ENCODE measurements at regions not wholly inside any gene's neighbourhood (a gene's known extent, or its start where the extent isn't known, plus 50 kb on each side); places are given as distances from the start of the nearest gene placed in this dataset.

DNA sequence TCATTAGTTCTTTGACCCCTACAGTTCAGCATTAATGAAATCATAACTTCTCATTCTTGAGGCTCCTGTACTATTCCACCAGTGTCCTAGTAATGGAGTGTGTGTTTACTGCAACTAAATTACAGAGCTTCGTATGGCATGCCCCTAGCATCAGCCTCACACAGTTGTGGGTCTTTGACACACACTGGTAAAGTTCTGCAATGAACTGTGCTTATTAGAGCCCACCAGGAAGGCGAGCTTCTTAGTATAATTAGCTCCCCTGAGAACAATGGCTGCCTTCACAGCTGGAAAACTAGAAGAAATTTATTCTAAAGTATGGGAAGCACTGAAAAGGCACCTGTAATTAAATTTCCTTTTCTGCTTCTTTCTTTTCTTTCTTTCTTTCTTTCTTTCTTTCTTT lies 251.1 kb upstream of the RGS18 start:
- no peak for DNase-seq

DNA sequence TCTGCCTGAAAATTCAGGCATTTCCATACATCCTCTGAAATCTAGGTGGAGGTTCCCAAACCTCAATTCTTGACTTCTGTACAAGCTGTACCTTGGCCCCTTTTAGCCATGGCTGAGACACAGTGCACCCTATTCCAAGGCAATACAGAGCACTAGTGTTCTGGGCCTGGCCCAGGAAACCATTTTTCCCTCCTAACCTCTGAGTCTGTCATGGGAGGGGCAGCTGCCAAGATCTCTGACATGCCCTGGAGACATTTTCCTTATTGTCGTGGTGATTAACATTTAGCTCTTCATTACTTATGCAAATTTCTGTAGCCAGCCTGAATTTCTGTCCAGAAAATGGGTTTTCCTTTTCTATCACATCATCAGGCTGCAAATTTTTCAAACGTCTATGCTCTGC lies 248.0 kb upstream of the RGS18 start:
- no peak for DNase-seq

DNA sequence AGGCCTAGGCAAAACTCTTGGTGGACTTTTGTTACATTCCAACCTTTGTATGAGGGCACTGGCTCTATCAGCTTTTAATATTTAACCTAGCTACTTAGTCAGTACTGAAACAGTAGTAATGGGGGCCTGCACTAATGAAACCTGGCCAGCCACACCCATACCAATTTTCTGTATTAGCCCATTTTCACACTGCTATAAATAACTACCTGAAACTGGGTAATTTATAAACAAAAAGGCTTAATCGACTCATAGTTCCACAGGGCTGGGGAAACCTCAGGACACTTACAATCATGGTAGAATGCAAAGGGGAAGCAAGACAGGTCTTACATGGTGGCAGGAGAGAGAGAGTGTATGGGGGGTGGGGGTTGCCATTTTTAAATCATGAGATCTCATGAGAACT lies 245.7 kb upstream of the RGS18 start:
- DNase-seq: no peak

DNA sequence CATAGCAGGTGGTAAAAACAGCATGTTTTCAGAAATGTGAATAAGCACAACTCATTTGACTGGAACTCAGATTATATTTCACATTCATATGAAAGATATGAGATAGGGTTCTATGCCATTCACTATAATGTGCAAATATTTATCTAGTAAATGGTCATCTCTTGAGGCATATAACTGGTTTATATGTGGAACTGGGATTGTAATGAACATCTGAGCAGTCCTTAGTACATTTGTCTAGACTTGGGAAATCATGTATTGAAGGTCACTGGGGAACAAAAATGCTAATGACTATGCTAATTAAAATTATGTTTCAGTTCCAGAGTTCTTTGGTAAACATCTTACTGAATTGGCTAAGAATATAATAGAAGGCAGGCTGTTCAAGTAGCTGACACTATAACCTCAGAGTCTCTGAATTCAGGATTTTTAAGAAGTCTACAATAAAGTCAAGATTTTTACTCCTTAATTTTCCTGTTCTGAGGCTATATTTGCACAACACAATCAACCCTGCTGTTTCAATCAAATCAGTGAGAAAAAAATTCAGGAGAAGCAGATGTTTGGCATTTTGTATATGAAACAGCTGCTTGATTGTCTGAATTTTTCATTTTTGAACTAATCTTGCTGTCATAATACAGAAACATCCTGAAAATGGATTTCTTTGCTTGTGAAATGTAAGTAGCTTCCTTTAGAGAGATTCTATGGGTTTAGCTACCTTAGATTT lies 244.8 kb upstream of the RGS18 start:
- DNase-seq: no peak

DNA sequence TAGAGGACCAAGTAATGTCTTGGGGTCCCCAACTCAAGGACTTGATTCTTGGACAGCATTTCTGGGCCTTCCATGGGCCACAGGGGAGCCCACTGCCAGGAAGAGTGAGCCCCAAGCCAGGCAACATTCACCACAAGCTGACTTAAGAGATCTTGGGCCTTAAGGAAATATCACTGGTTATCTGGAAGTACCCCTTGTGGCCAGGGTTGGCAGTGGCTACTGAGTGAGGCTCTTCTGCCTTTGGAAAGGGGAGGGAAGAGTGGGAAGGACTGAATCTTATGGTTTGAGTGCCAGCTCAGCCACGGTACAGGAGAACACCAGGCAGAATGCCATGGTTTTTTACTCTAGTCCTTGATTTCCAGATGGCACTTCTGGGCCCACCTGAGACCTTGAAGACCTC lies 228.9 kb upstream of the RGS18 start:
- DNase-seq: no peak

DNA sequence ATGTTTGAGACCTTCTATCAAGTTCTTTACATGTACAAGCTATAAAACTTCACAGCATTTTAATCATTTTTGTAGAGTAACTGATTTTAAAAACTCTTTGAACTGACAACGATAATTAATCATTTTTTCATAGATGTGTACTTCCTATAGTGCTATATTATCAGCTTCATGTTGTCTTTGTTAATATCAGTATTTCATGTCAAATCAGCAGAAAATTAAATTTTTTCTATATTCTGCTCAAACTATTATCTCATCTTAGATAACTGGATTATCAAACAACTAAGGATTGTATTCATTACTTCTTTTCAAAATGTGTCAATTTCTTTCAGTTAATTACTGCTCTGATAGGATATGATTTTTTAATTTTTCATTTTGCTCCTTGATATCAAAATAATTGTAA lies 214.6 kb upstream of the RGS18 start:
- DNase-seq: no peak

DNA sequence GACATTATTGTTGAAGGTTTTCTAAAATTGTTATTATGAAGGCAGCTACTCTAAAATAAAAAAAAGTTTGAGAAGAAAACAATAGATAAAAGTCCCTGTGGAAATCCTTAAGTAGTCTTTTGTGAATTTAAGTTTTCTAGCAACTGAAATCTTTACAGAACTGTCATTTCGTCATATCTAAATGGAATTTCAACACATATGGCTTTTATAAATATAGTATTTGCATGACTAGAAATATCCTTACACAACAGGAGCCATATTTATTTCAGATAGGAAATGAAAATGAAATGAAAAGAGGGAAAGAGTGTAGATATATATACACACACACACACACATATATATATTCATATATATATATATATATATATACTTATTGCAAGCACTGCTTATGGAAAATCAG lies 204.7 kb upstream of the RGS18 start:
- no peak for DNase-seq

DNA sequence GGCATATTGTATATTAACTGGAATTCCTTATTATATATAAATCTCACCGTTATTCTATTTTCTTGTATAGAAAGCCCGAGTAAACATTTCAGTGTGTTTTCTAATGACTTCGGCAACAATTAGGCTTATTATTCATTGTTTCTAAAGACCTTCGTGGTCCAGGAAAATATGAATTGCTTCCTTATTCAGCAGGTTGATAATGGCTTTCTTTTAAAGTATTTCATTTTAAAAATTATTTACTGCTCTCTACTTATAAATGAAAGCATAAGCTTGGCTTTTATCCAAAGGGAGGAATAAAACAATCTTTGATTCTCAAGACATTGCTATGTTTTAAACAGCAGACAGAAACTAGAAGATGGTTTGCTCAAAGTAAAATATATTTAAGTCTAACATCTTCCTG lies 198.4 kb upstream of the RGS18 start:
- DNase-seq: no peak

DNA sequence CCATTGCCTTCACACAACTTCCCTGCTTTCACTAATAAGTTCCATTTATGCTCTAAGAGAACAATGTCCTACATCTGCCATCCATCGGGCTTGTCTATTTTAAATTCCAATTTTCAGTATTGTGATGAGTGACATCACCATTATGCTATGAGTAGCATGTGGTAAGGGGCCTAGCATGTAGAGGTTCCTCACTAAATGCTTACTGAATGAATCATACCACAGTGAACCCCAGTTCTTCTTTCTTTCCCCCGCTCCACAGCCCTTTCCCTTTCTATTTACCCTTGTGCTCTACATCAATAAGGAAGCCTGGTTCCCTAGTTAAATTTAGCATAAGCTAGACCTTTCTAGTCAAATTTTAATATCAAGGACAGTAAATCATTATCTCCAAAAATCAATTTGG lies 195.0 kb upstream of the RGS18 start:
- no peak for DNase-seq

DNA sequence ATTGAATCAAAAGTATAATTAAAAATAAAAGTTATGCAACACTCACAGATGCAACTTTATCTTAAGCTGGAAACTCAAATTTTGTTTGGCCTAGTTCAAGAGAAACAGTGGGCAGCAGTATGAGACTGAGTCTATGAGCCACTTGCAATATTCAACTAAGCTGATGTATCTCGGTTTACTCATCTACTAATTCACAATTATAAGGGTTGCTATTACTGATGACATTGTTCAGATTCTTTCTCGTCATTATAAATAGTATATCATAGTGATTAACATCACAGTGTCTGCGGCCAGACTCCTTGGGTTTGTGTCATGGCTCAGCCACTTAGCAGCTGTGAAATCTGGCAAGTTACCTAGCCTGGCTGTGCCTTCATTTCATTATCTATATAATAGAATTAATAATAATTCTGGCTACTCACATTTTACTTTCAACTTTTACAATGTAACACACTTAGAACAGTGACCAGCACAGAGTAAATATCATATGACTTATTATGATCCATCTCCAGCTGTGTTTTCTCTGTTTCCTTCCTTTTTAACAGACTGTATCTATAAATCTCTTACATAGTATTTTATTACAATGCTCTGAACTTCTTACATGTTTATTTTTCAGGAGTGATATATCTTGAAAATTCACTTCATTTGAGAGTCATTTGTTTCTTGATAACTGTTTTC lies 194.3 kb upstream of the RGS18 start:
- no peak for DNase-seq

DNA sequence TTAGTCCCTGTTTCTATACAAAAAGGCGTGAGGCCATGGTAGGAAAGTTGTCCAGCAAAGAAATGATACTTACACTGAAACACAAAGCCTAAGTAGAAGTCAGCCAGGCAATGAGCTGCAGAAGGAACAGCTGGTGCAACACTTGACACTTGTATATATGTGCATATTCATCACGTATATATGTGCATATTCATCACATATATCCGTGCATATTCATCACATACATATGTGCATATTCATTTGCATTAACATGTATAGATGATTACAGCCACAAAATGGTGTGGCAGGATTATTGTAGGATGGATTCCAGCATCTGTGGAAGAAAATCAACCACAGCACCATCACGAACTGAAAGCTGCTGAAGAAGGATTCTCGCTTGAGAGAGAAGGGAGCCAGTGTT lies 189.0 kb upstream of the RGS18 start:
- no peak for DNase-seq

DNA sequence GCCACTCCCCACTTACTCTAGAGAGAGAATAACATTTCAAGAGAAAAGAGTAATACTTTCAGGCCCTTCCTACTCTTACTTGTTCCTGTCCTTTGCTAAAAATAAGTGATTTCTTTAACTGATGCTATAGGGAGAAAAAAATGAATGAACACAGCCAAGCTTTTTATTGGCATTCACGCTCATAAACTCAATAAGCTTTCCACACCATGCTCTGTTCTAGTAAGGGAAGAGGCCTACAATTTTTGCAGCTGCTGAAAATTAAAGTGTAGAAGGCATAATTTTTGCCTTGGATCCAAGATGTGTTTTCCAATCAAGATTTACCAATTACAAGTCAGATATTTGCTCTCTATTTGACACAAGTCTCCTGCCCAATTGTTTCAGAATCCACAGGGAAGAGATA lies 188.1 kb upstream of the RGS18 start:
- DNase-seq: no peak

DNA sequence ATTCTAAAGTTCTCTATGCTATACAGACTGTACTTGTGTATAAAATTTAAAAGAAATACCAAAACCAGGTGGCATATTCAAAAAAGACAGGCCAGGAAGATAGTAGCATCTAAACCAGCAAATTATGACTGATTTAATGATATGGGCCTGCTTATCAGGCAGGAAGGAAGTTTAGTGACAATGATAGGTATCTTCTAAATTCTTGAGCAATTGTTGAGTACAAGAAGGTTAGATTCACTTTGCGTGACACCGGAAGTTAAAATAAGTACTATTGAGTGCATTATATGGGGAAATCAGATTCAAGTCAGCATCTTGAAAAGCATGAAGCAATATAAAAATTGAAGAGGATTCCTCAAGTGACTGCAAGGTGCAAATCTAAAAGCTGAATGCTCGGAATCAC lies 186.8 kb upstream of the RGS18 start:
- DNase-seq: no peak

DNA sequence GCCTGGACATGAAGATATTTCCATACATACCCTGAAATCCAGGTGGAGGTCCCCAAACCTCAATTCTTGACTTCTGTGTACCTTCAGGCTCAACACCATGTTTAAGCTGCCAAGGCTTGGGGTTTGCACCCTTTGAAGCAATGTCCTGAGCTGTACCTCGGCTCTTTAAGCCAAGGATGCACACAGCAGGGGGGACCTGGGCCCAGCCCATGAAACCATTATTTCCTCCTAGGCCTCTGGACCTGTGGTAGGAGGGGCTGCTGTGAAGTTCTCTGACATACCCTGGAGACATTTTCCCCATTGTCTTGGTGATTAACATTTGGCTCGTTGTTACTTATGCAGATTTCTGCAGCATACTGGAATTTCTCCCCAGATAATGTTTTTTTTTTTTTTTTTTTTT lies 184.3 kb upstream of the RGS18 start:
- no peak for DNase-seq

DNA sequence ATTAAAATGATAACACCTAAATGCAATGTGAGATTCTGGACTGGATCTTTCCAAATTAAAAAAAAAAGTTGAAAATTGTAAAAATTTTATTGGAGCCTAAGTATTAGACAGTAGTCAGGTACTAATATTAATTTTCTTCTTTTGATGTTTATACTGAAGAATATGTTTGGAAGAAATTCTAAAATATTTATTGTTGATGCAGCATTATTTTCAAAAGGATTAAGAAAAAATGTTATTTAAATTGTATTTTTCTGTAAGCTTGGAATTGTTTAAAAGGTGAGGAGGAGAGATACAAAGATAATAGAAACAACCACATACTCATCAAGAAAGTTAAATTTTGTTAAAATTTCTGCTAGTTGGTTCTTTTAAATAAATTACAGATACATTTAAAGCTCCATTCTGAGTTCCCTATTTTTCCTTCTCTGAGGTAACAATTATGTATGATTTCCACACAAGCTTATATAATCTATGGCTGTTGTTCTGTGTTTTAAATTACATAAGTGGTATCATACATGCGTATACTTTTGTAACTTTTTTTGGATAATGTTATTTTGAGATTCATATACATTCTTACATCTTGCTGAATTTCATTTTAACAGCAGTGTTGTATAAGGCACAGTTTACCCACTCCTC lies 180.3 kb upstream of the RGS18 start:
- DNase-seq: no peak

DNA sequence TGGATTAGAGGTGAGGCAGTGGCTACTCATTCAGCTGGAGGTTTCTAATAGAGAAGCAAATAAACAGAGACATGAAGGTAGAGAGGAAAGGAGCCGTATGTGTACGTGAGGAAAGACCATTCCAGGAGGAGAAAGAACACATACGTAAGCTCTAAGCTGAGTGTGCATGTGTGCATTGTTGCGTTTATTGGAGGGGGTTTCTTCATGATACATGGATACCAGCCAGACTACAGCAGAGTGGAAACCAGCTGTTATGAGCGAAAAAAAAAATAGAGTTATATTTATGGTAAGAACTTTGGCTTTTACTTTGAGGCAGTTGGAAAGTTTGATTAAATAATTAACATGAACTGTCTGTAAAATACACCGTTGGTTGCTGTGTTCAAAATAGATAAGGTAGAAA lies 173.4 kb upstream of the RGS18 start:
- no peak for DNase-seq

DNA sequence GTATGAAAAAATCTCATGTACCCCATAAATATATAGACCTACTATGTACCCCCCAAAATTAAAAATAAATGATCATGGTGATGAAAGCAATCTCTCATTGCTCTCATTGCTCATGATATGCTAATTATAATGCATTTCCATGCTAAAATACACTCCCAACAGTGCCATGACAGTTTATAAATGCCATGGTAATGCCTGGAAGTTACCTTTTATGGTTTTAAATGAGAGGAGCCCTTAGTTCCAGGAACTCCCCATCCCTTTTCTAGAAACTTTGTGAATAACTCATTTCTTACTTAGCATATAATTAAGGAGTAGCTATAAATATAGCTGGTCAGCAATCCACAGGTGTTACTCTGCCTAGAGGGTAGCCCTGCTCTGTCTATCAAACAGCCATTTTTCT lies 166.1 kb upstream of the RGS18 start:
- DNase-seq: no peak

DNA sequence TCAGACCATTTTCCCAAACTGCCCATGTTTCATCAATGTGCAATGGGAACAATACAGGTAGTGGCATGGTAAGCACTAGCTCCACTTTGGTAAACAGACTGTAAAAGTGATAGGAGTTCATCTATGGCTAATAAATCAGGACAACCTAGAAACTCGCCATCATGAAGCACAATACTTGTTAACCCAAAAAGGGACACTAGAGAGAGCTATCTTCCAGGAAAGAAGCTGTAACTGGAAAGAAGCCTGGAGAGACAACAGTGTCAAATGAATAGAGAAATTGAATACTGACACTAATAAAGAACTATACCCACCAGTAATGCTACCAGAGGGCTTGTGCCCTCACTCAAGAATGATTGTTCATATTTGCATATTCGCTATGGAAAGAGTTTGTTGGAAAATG lies 164.7 kb upstream of the RGS18 start:
- DNase-seq: no peak

DNA sequence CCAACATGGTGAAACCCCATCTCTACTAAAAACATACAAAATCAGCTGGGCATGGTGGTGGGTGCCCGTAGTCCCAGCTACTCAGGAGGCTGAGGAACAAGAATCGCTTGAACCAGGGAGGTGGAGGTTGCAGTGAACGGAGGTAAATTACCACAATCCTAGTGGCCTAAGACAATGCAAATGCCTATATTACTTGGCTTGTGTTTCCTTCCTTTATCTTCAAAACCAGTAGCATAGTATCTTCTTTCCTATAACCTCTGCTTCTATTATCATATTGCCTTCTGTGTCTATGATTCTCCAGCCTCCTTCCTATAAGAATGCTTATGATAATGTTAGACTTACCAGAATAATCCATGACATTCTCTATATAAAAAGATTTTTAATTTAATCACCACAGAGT lies 156.2 kb upstream of the RGS18 start:
- no peak for DNase-seq

DNA sequence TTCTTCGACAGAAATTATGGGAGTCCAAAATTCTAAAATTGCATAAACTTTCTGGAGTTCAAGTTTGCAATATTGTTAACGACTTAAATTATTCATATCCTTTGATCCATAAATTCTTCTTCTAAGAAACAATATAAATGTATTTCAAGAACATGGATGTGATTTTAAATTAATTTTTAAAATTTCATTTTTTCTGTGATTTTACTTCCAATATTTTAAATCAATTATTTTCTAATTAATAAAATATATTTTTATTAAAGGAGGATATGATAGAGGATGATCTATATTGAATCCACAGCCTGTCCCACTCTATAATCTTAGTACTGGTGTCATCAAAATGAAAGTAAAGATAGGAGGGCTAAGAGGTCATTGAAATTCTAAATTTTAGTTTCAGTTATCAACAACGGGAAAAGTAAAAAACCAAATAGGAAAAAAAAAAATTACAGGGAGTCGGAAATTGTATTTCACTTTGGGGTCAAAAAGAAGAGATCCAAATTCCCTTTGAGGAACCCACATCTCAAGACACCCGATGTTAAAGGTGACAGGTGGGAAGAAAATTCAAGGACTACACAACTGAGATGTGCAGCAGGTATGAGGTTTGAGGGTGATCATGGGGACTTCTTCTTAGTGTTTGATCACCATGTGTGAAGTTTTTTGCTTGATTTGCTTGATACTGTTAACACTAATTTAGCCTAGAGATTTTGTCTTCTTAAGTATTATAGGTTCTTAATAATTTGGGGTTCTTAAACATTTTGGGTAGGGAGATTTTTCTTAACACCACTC lies 154.8 kb upstream of the RGS18 start:
- no peak for DNase-seq

DNA sequence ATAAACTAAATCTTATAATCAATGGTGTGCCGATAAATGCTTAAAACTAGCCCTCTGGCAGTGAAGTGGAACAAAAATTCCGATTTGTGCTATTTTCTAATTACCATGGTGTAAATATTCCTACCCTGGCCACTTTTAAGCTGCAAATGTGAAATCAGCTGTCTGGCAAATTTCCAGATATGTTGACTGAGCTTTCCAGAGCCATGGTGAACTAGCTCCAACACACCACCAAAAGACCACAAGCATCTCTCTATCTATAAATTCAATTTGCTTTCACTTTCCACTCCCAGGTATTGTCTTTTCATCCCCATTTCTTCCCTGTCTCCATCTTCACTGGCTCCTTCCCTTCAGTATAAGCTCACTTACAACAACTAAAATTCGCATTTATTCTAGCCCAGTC lies 152.3 kb upstream of the RGS18 start:
- no peak for DNase-seq

DNA sequence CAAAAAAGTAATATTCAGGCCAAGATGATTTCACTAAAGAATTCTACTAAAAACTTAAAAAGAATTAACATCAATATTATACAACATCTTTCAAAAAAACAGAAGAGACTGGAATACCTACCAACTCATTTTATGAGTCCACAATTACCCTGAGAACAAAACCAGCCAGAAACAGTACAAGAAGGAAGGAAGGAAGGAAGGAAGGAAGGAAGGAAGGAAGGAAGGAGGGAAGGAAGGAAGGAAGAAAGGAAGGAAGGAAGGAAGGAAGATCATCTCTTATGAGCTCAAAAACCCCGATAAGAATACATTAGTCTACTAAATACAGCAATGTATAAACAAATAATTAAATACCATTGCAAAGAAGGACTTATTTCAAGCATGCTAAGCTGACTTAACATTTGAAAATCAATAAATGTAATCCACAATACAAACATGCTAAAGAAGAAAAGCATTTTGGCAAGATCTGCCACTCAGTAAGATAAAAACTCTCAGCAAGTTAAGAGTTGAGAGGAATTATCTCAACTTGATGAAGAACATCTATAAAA lies 149.9 kb upstream of the RGS18 start:
- DNase-seq: no peak

DNA sequence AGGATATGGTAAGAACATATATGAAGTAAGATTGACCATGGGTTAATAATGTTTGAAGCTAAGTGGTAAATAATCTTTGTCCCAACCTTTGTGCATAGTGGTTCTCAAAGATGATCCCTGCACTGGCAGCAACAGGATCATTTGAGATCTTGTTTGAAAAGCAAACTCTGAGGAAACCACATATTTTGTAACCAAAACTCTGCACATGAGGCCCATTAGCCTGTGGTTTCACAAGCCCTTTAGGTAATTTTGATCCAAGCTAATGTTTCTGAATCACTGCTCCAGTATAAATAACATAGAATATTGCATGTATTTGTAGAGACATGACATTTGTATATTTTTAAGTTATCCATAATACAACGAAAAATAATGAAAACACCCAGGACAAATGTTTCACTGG lies 147.9 kb upstream of the RGS18 start:
- DNase-seq: no peak
